ENCODE measurements at regions not wholly inside any gene's neighbourhood (a gene's known extent, or its start where the extent isn't known, plus 50 kb on each side); places are given as distances from the start of the nearest gene placed in this dataset.
A peak's percentile ranks its signal among the peaks of the same experiment; 100 is the strongest.

GRCh38 chr3:145857956-145858355, 303.0 kb downstream of the PLOD2 start:
- DNase-seq: no peak
- in situ Hi-C loops (cut with HindIII; ENCODE audit: low pct_ligation_motif_present, low sequenced_read_pairs): no loop called here

GRCh38 chr3:145864336-145864735, 296.6 kb downstream of the PLOD2 start:
- DNase-seq: no peak
- no peak for TF ChIP-seq CTCF (IDR thresholded peaks at IDR 0.05; ENCODE audit: low read depth, low read length, missing control alignments)
- Histone ChIP-seq H3K36me3 (replicated peaks) (no peaks in the 10 kb centered on the region), H3K4me3 (ENCODE audit: low read depth, low read length) (no peak overlapping the region), H3K27me3 (replicated peaks) (no peaks in the 10 kb centered on the region), H3K27ac (no peak overlapping the region)
- in situ Hi-C loops (cut with HindIII; ENCODE audit: low pct_ligation_motif_present, low sequenced_read_pairs): no loop called here

More at GRCh38 chr3:145857956-145858355, 303.0 kb downstream of the PLOD2 start:
- Histone ChIP-seq H3K4me3 (ENCODE audit: low read depth, low read length) (no peak overlapping the region), H3K27me3 (replicated peaks) (no peaks in the 10 kb centered on the region), H3K27ac (no peak overlapping the region), H3K36me3 (replicated peaks) (no peaks in the 10 kb centered on the region)
- TF ChIP-seq CTCF (IDR thresholded peaks at IDR 0.05; ENCODE audit: low read depth, low read length, missing control alignments): no peak

GRCh38 chr3:145865399-145866018, 295.5 kb downstream of the PLOD2 start:
- H3K27me3 ChIP-seq (replicated peaks): no peaks in the 10 kb centered on the region
- H3K27ac ChIP-seq: no peak overlapping the region
- in situ Hi-C loops (cut with HindIII; ENCODE audit: low pct_ligation_motif_present, low sequenced_read_pairs): no loop called here
- TF ChIP-seq CTCF (IDR thresholded peaks at IDR 0.05; ENCODE audit: low read depth, low read length, missing control alignments): no peak
- H3K36me3 ChIP-seq (replicated peaks): no peaks in the 10 kb centered on the region
- no peak for DNase-seq
- H3K4me3 ChIP-seq (ENCODE audit: low read depth, low read length): no peak overlapping the region

- DNase-seq: no peak
- no peak for TF ChIP-seq CTCF (IDR thresholded peaks at IDR 0.05; ENCODE audit: low read depth, low read length, missing control alignments)
- Histone ChIP-seq H3K27ac (no peak overlapping the region), H3K27me3 (replicated peaks) (no peaks in the 10 kb centered on the region), H3K36me3 (replicated peaks) (no peaks in the 10 kb centered on the region), H3K4me3 (ENCODE audit: low read depth, low read length) (no peak overlapping the region)
- in situ Hi-C loops (cut with HindIII; ENCODE audit: low pct_ligation_motif_present, low sequenced_read_pairs): no loop called here
Measured at GRCh38 chr3:145869958-145870357, 291.0 kb downstream of the PLOD2 start.

GRCh38 chr3:145882436-145882835, 278.5 kb downstream of the PLOD2 start:
- Histone ChIP-seq H3K4me3 (ENCODE audit: low read depth, low read length) (no peak overlapping the region), H3K27ac (no peak overlapping the region), H3K27me3 (replicated peaks) (no peaks in the 10 kb centered on the region), H3K36me3 (replicated peaks) (no peaks in the 10 kb centered on the region)
- in situ Hi-C loops (cut with HindIII; ENCODE audit: low pct_ligation_motif_present, low sequenced_read_pairs): no loop called here
- no peak for TF ChIP-seq CTCF (IDR thresholded peaks at IDR 0.05; ENCODE audit: low read depth, low read length, missing control alignments)
- peak; percentile 38 for DNase-seq

- no peak for DNase-seq
- Histone ChIP-seq H3K27me3 (replicated peaks) (no peaks in the 10 kb centered on the region), H3K27ac (no peak overlapping the region), H3K4me3 (ENCODE audit: low read depth, low read length) (no peak overlapping the region), H3K36me3 (replicated peaks) (no peaks in the 10 kb centered on the region)
- TF ChIP-seq CTCF (IDR thresholded peaks at IDR 0.05; ENCODE audit: low read depth, low read length, missing control alignments): no peak
- in situ Hi-C loops (cut with HindIII; ENCODE audit: low pct_ligation_motif_present, low sequenced_read_pairs): no loop called here
Measured at GRCh38 chr3:145889730-145890129, 271.3 kb downstream of the PLOD2 start.
